ENCODE measurements at regions not wholly inside any gene's neighbourhood (a gene's known extent, or its start where the extent isn't known, plus 50 kb on each side); places are given as distances from the start of the nearest gene placed in this dataset.
"Not testable (repeated sequence)": the region's sequence is repeated elsewhere in the genome, so short reads cannot be mapped to it uniquely, and the experiment has no call there.

- Mint-ChIP-seq H3K4me3 (no peak overlapping the region), H3K27me3 (no peaks in the 10 kb centered on the region), H3K4me1 (no peaks in the 10 kb centered on the region), H3K27ac (no peak overlapping the region), H3K9me3 (peaks cover 7% of the 10 kb centered on the region), H3K36me3 (ENCODE audit: low read depth) (no peaks in the 10 kb centered on the region)
- intact Hi-C loops (cut with micrococcal nuclease): no loop called here
- DNase-seq: no peak
Measured at GRCh38 chr16:60204181-60204580, 1470.1 kb upstream of the GOT2 start.

DNA sequence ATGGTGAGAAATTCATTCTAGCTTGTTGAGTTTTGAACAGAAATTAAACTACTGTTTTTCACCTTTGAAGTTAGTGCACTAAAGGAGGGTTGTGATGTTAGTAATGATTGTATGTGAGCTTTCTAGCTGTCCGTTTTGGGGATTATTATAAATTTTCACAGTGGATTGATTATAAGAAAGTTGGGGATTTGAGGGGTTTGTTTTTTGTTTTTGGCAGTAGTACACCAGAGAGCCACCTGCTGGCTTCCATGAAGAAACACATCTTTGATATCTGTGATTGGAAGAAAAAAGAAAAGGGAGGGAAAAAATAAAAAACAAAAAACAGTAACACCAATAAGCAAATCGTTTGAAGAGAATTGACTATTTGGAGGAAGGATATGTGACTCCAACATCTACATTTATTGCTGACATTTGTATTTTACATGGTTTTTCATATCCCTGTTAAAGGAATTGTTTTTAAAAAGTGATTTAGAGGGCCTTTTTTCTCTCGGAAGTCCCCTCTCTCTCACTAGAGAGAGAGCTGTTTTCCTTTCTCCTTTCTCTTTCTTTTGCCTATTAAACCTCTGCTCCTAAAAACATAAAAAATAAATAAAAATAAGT lies 1469.5 kb upstream of the GOT2 start:
- intact Hi-C loops (cut with micrococcal nuclease): no loop called here
- no peak overlapping the region for H3K4me3 Mint-ChIP-seq
- H3K36me3 Mint-ChIP-seq (ENCODE audit: low read depth): no peaks in the 10 kb centered on the region
- no peak for DNase-seq
- peaks cover 7% of the 10 kb centered on the region for H3K9me3 Mint-ChIP-seq
- H3K4me1 Mint-ChIP-seq: no peaks in the 10 kb centered on the region
- no peaks in the 10 kb centered on the region for H3K27me3 Mint-ChIP-seq
- no peak overlapping the region for H3K27ac Mint-ChIP-seq

DNA sequence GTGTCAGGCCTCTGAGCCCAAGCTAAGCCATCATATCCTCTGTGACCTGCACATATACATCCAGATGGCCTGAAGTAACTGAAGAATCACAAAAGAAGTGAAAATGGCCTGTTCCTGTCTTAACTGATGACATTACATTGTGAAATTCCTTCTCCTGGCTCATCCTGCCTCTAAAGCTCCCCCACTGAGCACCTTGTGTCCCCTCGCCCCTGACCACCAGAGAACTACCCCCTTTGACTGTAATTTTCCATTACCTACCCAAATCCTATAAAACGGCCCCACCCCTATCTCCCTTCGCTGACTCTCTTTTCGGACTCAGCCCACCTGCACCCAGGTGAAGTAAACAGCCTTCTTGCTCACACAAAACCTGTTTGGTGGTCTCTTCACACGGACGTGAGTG lies 1466.6 kb upstream of the GOT2 start:
- H3K27me3 Mint-ChIP-seq; H3K4me1 Mint-ChIP-seq; DNase-seq; H3K4me3 Mint-ChIP-seq; H3K27ac Mint-ChIP-seq; intact Hi-C loops (cut with micrococcal nuclease); H3K9me3 Mint-ChIP-seq; H3K36me3 Mint-ChIP-seq (ENCODE audit: low read depth): not testable (repeated sequence)

GRCh38 chr16:60200161-60200560 lies 1466.0 kb upstream of the GOT2 start:
- intact Hi-C loops (cut with micrococcal nuclease): no loop called here
- Mint-ChIP-seq H3K4me1 (no peaks in the 10 kb centered on the region), H3K36me3 (ENCODE audit: low read depth) (no peaks in the 10 kb centered on the region), H3K9me3 (peaks cover 7% of the 10 kb centered on the region), H3K27me3 (no peaks in the 10 kb centered on the region), H3K27ac (no peak overlapping the region), H3K4me3 (no peak overlapping the region)
- DNase-seq: no peak

GRCh38 chr16:60199150-60199549 lies 1465.0 kb upstream of the GOT2 start:
- Mint-ChIP-seq H3K4me1 (no peaks in the 10 kb centered on the region), H3K36me3 (ENCODE audit: low read depth) (no peaks in the 10 kb centered on the region), H3K27ac (no peak overlapping the region), H3K27me3 (no peaks in the 10 kb centered on the region), H3K9me3 (peaks cover 7% of the 10 kb centered on the region), H3K4me3 (no peak overlapping the region)
- intact Hi-C loops (cut with micrococcal nuclease): no loop called here
- DNase-seq: no peak

DNA sequence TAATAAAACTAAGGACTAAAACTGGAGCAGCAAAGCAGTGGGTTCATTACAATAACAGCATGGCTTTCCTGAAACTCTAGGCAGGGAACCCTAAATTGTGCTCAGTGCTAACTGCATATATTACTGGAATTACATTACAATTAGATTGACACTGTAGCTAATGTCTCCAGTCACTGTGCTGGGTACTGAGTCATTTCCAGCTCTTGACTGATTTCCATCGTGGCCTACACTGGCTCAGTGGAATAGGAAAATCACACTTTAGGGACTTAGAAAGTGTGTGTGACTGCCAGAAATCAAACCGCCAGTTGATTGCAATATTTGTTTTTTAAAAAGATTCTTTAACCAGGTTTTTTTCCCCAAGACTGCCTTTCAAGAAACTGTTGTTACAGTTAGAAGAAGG lies 1447.4 kb upstream of the GOT2 start:
- no peaks in the 10 kb centered on the region for H3K4me1 Mint-ChIP-seq
- peaks cover 8% of the 10 kb centered on the region for H3K9me3 Mint-ChIP-seq
- H3K36me3 Mint-ChIP-seq (ENCODE audit: low read depth): no peaks in the 10 kb centered on the region
- no peak overlapping the region for H3K27ac Mint-ChIP-seq
- DNase-seq: no peak
- intact Hi-C loops (cut with micrococcal nuclease): no loop called here
- H3K4me3 Mint-ChIP-seq: no peak overlapping the region
- H3K27me3 Mint-ChIP-seq: no peaks in the 10 kb centered on the region

GRCh38 chr16:60180609-60181008 lies 1446.5 kb upstream of the GOT2 start:
- no peaks in the 10 kb centered on the region for H3K36me3 Mint-ChIP-seq (ENCODE audit: low read depth)
- no peaks in the 10 kb centered on the region for H3K4me1 Mint-ChIP-seq
- peaks cover 8% of the 10 kb centered on the region for H3K9me3 Mint-ChIP-seq
- no peak overlapping the region for H3K4me3 Mint-ChIP-seq
- H3K27me3 Mint-ChIP-seq: no peaks in the 10 kb centered on the region
- no peak overlapping the region for H3K27ac Mint-ChIP-seq
- DNase-seq: no peak
- intact Hi-C loops (cut with micrococcal nuclease): no loop called here

GRCh38 chr16:60170196-60170595 lies 1436.1 kb upstream of the GOT2 start:
- no peak overlapping the region for H3K4me3 Mint-ChIP-seq
- H3K27ac Mint-ChIP-seq: no peak overlapping the region
- intact Hi-C loops (cut with micrococcal nuclease): no loop called here
- H3K27me3 Mint-ChIP-seq: no peaks in the 10 kb centered on the region
- peaks cover 6% of the 10 kb centered on the region for H3K9me3 Mint-ChIP-seq
- H3K4me1 Mint-ChIP-seq: no peaks in the 10 kb centered on the region
- H3K36me3 Mint-ChIP-seq (ENCODE audit: low read depth): no peaks in the 10 kb centered on the region
- DNase-seq: no peak

DNA sequence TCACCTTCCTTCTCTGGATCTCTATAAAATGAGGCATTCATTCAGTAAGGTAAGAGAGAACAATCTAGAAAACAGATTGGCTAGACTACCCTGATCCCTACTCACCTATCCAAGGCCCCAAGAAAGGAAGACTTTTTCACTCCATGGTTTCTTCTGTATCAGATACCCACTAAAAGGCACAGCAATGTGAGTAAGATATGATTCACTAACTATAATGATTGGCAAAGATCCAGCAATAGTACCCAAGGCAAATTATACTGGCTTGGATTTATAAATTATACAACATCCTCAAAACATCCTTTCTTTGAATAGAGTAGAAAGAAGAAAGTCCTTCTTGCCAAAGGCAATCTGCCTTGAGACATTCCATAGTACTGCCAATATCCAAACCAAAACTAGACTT lies 1432.0 kb upstream of the GOT2 start:
- intact Hi-C loops (cut with micrococcal nuclease): no loop called here
- H3K9me3 Mint-ChIP-seq: peaks cover 4% of the 10 kb centered on the region
- H3K4me3 Mint-ChIP-seq: no peak overlapping the region
- no peak for DNase-seq
- H3K36me3 Mint-ChIP-seq (ENCODE audit: low read depth): no peaks in the 10 kb centered on the region
- H3K27me3 Mint-ChIP-seq: no peaks in the 10 kb centered on the region
- no peaks in the 10 kb centered on the region for H3K4me1 Mint-ChIP-seq
- no peak overlapping the region for H3K27ac Mint-ChIP-seq

- Mint-ChIP-seq H3K9me3 (peaks cover 15% of the 10 kb centered on the region), H3K4me1 (no peaks in the 10 kb centered on the region), H3K27ac (no peak overlapping the region), H3K36me3 (ENCODE audit: low read depth) (no peaks in the 10 kb centered on the region), H3K27me3 (no peaks in the 10 kb centered on the region), H3K4me3 (no peak overlapping the region)
- intact Hi-C loops (cut with micrococcal nuclease): no loop called here
- DNase-seq: no peak
Measured at GRCh38 chr16:60151987-60152386, 1417.9 kb upstream of the GOT2 start.

- intact Hi-C loops (cut with micrococcal nuclease): no loop called here
- H3K9me3 Mint-ChIP-seq: peaks cover 12% of the 10 kb centered on the region
- H3K4me3 Mint-ChIP-seq: no peak overlapping the region
- no peaks in the 10 kb centered on the region for H3K27me3 Mint-ChIP-seq
- H3K36me3 Mint-ChIP-seq (ENCODE audit: low read depth): no peaks in the 10 kb centered on the region
- no peak overlapping the region for H3K27ac Mint-ChIP-seq
- no peak for DNase-seq
- H3K4me1 Mint-ChIP-seq: no peaks in the 10 kb centered on the region
Measured at GRCh38 chr16:60150907-60151306, 1416.8 kb upstream of the GOT2 start.

GRCh38 chr16:60143348-60143705 lies 1409.2 kb upstream of the GOT2 start:
- peaks cover 4% of the 10 kb centered on the region for H3K9me3 Mint-ChIP-seq
- H3K4me1 Mint-ChIP-seq: no peaks in the 10 kb centered on the region
- intact Hi-C loops (cut with micrococcal nuclease): no loop called here
- H3K27me3 Mint-ChIP-seq: no peaks in the 10 kb centered on the region
- H3K4me3 Mint-ChIP-seq: no peak overlapping the region
- H3K27ac Mint-ChIP-seq: no peak overlapping the region
- DNase-seq: no peak
- H3K36me3 Mint-ChIP-seq (ENCODE audit: low read depth): no peaks in the 10 kb centered on the region

GRCh38 chr16:60142619-60143347 lies 1408.7 kb upstream of the GOT2 start:
- Mint-ChIP-seq H3K9me3 (peaks cover 9% of the 10 kb centered on the region), H3K4me3 (no peak overlapping the region), H3K36me3 (ENCODE audit: low read depth) (no peaks in the 10 kb centered on the region), H3K27me3 (no peaks in the 10 kb centered on the region), H3K27ac (no peak overlapping the region), H3K4me1 (no peaks in the 10 kb centered on the region)
- no peak for DNase-seq
- intact Hi-C loops (cut with micrococcal nuclease): no loop called here

- Mint-ChIP-seq H3K9me3 (peaks cover 16% of the 10 kb centered on the region), H3K4me1 (no peaks in the 10 kb centered on the region), H3K4me3 (no peak overlapping the region), H3K27me3 (no peaks in the 10 kb centered on the region), H3K27ac (no peak overlapping the region), H3K36me3 (ENCODE audit: low read depth) (no peaks in the 10 kb centered on the region)
- intact Hi-C loops (cut with micrococcal nuclease): no loop called here
- no peak for DNase-seq
Measured at GRCh38 chr16:60137891-60138290, 1403.8 kb upstream of the GOT2 start.

GRCh38 chr16:60127196-60127595 lies 1393.1 kb upstream of the GOT2 start:
- H3K9me3 Mint-ChIP-seq: no peaks in the 10 kb centered on the region
- H3K27me3 Mint-ChIP-seq: no peaks in the 10 kb centered on the region
- intact Hi-C loops (cut with micrococcal nuclease): no loop called here
- H3K4me1 Mint-ChIP-seq: no peaks in the 10 kb centered on the region
- no peak for DNase-seq
- H3K36me3 Mint-ChIP-seq (ENCODE audit: low read depth): no peaks in the 10 kb centered on the region
- H3K4me3 Mint-ChIP-seq: no peak overlapping the region
- H3K27ac Mint-ChIP-seq: no peak overlapping the region
